AG04449 (cell line): ENCODE measurements at regions not wholly inside any gene's neighbourhood (a gene's known extent, or its start where the extent isn't known, plus 50 kb on each side); places are given as distances from the start of the nearest gene placed in this dataset.
"Not testable (repeated sequence)": the region's sequence is repeated elsewhere in the genome, so short reads cannot be mapped to it uniquely, and the experiment has no call there.

ENCODE experiments used
- CTCF ChIA-PET: fragments of 350-600 bp; formaldehyde crosslinking; extraction: SDS; loops from one replicate; lab custom pipeline; 2021; ENCODE audit warnings: antibody characterized with exemption; lab: Yijun Ruan, JAX
- POLR2A ChIA-PET: fragments of 400-600, 350-600 bp; formaldehyde crosslinking; extraction: SDS; loops from one replicate; lab custom pipeline; 2020; ENCODE audit warnings: antibody characterized with exemption, inconsistent platforms; lab: Yijun Ruan, JAX
- DNase-seq: peaks from one replicate; pipeline ENCODE4 v3.0.0-alpha.2; 2010; ENCODE audit warnings: low read depth, low spot score
- H3K4me3 ChIP-seq: 2 replicates; pipeline ENCODE4 v1.5.1; 2011; ENCODE audit warnings: low read depth, mild to moderate bottlenecking, control low read depth, low read length
- TF ChIP-seq, protein P1 (sequence below): IDR thresholded peaks from one replicate; pipeline ENCODE4 v1.5.1; 2011; ENCODE audit warnings: mild to moderate bottlenecking, moderate library complexity, low read length, control low read depth, inconsistent platforms; ENCODE audit not compliant: insufficient read depth; ENCODE audit errors: missing control alignments

DNA sequence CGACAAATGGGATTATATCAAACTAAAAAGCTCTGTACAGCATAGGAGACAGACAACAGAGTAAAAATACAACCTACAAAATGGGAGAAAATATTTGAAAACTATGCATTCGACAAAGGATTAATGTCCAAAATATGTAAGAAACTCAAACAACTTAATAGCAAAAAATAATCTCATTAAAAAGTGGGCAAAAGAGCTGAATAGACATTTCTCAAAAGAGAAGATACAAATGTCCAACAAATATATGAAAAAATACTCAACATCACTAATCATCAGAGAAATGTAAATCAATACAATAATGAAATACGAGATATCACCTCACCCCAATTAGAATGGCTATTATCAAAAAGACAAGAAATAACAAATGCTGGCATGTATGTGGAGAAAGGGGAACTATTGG lies 272.9 kb downstream of the KLHL13 start:
- H3K4me3 ChIP-seq = no peak overlapping the region
- ChIA-PET CTCF (no interaction called here), POLR2A (no interaction called here)
- DNase-seq = no peak
- TF ChIP-seq, protein P1, sequence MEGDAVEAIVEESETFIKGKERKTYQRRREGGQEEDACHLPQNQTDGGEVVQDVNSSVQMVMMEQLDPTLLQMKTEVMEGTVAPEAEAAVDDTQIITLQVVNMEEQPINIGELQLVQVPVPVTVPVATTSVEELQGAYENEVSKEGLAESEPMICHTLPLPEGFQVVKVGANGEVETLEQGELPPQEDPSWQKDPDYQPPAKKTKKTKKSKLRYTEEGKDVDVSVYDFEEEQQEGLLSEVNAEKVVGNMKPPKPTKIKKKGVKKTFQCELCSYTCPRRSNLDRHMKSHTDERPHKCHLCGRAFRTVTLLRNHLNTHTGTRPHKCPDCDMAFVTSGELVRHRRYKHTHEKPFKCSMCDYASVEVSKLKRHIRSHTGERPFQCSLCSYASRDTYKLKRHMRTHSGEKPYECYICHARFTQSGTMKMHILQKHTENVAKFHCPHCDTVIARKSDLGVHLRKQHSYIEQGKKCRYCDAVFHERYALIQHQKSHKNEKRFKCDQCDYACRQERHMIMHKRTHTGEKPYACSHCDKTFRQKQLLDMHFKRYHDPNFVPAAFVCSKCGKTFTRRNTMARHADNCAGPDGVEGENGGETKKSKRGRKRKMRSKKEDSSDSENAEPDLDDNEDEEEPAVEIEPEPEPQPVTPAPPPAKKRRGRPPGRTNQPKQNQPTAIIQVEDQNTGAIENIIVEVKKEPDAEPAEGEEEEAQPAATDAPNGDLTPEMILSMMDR = no peak

- no peak for DNase-seq
- ChIA-PET POLR2A (no interaction called here), CTCF (no interaction called here)
- TF ChIP-seq, protein P1 = no peak
- no peak overlapping the region for H3K4me3 ChIP-seq
Observed at GRCh38 chrX:117840645-117841044, 276.0 kb downstream of the KLHL13 start.

DNA sequence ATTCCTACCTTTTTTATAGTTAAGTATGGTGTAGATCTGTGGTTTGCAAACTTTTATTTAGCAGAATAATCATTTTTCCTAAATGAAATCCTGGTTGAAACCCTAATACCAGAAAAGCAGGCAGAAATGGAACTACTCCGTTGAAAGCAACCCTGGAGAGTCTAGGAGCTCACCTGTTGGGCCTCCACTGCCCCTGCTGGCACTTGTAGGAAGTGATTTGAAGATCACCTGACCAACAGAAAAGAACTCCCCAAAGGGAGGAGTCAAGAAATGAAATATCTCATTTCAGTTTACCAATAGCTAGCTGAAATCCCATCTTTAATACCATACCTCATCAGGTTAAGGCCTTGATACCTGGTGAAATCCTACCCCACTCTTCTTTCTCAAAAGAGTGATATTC lies 277.1 kb downstream of the KLHL13 start:
- TF ChIP-seq, protein P1 = no peak
- no peak for DNase-seq
- ChIA-PET POLR2A (no interaction called here), CTCF (no interaction called here)
- H3K4me3 ChIP-seq = no peak overlapping the region

- ChIA-PET CTCF (no interaction called here), POLR2A (no interaction called here)
- no peak overlapping the region for H3K4me3 ChIP-seq
- no peak for DNase-seq
- TF ChIP-seq, protein P1 = no peak
Observed at GRCh38 chrX:117838581-117839331, 277.9 kb downstream of the KLHL13 start.

GRCh38 chrX:117835034-117835433 lies 281.6 kb downstream of the KLHL13 start:
- ChIA-PET POLR2A (no interaction called here), CTCF (no interaction called here)
- no peak for DNase-seq

GRCh38 chrX:117834076-117834475 lies 282.5 kb downstream of the KLHL13 start:
- H3K4me3 ChIP-seq = no peak overlapping the region
- ChIA-PET POLR2A (no interaction called here), CTCF (no interaction called here)
- no peak for DNase-seq
- TF ChIP-seq, protein P1 = no peak

More at GRCh38 chrX:117835034-117835433, 281.6 kb downstream of the KLHL13 start:
- TF ChIP-seq, protein P1 = no peak
- H3K4me3 ChIP-seq = no peak overlapping the region

DNA sequence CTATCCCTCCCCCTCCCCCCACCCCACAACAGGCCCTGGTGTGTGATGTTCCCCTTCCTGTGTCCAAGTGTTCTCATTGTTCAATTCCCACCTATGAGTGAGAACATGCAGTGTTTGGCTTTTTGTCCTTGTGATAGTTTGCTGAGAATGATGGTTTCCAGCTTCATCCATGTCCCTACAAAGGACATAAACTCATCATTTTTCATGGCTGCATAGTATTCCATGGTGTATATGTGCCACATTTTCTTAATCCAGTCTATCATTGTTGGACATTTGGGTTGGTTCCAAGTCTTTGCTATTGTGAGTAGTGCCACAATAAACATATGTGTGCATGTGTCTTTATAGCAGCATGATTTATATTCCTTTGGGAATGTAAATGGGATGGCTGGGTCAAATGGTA lies 295.1 kb downstream of the KLHL13 start:
- POLR2A ChIA-PET = not testable (repeated sequence)

More for the DNA sequence above, 295.1 kb downstream of the KLHL13 start:
- H3K4me3 ChIP-seq, CTCF ChIA-PET, DNase-seq: not testable (repeated sequence)
